C4-2B (cell line): ENCODE measurements at regions not wholly inside any gene's neighbourhood (a gene's known extent, or its start where the extent isn't known, plus 50 kb on each side); places are given as distances from the start of the nearest gene placed in this dataset.

Experiments
- CTCF ChIP-seq: fragments of 450-650 bp; conservative IDR thresholded peaks from 2 replicates; pipeline ENCODE4 v1.5.1; 2017; ENCODE audit warnings: mild to moderate bottlenecking
- ZFX ChIP-seq: fragments of 450-650 bp; IDR thresholded peaks from 2 replicates; pipeline ENCODE4 v1.6.1; 2017

GRCh38 chr7:86339051-86339450 is 304.7 kb upstream of the GRM3 start:
- TF ChIP-seq CTCF, result no peak
- TF ChIP-seq ZFX, result no peak
